ENCODE measurements at regions not wholly inside any gene's neighbourhood (a gene's known extent, or its start where the extent isn't known, plus 50 kb on each side); places are given as distances from the start of the nearest gene placed in this dataset.

DNA sequence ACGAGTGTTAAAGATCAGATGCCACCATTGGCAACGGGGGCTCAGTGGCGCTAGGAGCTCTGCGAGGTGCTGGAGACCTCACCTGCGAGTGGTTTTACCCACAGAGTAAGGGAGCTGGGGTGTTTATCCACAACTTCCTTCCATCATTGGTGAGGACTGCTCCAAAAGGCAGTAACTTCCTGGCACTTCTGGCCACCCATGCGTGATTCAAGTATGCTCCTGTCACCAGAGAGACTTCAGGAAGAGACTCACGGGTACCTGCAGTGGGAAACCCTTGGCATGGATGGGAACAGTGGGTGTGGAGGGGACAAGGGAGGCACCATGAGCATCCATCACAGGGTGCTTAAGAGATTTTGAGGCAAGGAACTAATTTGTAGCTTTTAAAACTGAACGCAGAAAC is 53.2 kb downstream of the RIN2 start:
- no peak for TF ChIP-seq FOXP2 (optimal IDR thresholded peaks at IDR 0.05; ENCODE audit: borderline replicate concordance, extremely low read depth, extremely low read length, insufficient read depth)
- TF ChIP-seq POLR2AphosphoS5 (IDR thresholded peaks at IDR 0.05; ENCODE audit: low read depth, low read length), result no peak
- TF ChIP-seq TAF1 (IDR thresholded peaks at IDR 0.05; ENCODE audit: borderline replicate concordance, insufficient read depth, low read length), result no peak
- TF ChIP-seq SIN3A (IDR thresholded peaks at IDR 0.05; ENCODE audit: borderline replicate concordance, insufficient read depth, low read length), result no peak

All from PFSK-1 (cell line).